H1 (cell line): ENCODE measurements at regions not wholly inside any gene's neighbourhood (a gene's known extent, or its start where the extent isn't known, plus 50 kb on each side); places are given as distances from the start of the nearest gene placed in this dataset.

ENCODE experiments used
- CTCF ChIA-PET: fragments of 300-600 bp; sonication (Branson Sonifier 250); formaldehyde crosslinking; loops from one replicate; lab custom pipeline; 2021; ENCODE audit not compliant: partially characterized antibody; lab: Charles Lee
- POLR2A ChIA-PET: fragments of 300-600 bp; sonication (Branson Sonifier 250); formaldehyde crosslinking; loops from one replicate; lab custom pipeline; 2021; ENCODE audit warnings: inconsistent platforms; ENCODE audit not compliant: partially characterized antibody; lab: Charles Lee
- DNase-seq, 2 experiments: peaks; one replicate each; pipeline versions ENCODE4 v3.0.0 to v3.0.0-alpha.2; 2010 to 2022; ENCODE audit warnings: low spot score in 2 of 2, low read depth in 1 of 2, mixed read lengths in 1 of 2
- FAIRE-seq: peaks from 2 replicates; lab custom pipeline; 2011; peaks lifted over from hg19 to GRCh38; lab: Jason Lieb, UNC
- H2AFZ ChIP-seq: 2 replicates; pipeline ENCODE4 v1.8.1; 2012; ENCODE audit warnings: low read length, inconsistent platforms
- H2AK5ac ChIP-seq: 2 replicates; pipeline ENCODE4 v1.6.1; 2013; ENCODE audit warnings: low read depth, low read length
- H2BK120ac ChIP-seq: replicated peaks from 2 replicates; pipeline ENCODE3; 2013; ENCODE audit warnings: low read depth, low read length, inconsistent platforms
- H2BK12ac ChIP-seq: 2 replicates; pipeline ENCODE4 v1.6.1; 2013; ENCODE audit warnings: low read depth, low read length
- H2BK15ac ChIP-seq: 2 replicates; pipeline ENCODE4 v1.6.1; 2013; ENCODE audit warnings: low read length
- H2BK20ac ChIP-seq: 2 replicates; pipeline ENCODE4 v1.6.1; 2013; ENCODE audit warnings: low read length
- H2BK5ac ChIP-seq: 2 replicates; pipeline ENCODE4 v1.6.1; 2013; ENCODE audit warnings: low read depth, low read length
- H3K14ac ChIP-seq: 2 replicates; pipeline ENCODE4 v1.6.1; 2013; ENCODE audit warnings: inconsistent platforms; ENCODE audit not compliant: insufficient read length
- H3K18ac ChIP-seq: 2 replicates; pipeline ENCODE4 v1.6.1; 2013; ENCODE audit warnings: low read length; ENCODE audit errors: extremely low read depth
- H3K23ac ChIP-seq: 2 replicates; pipeline ENCODE4 v1.6.1; 2013; ENCODE audit warnings: inconsistent platforms; ENCODE audit not compliant: insufficient read length
- H3K23me2 ChIP-seq: 2 replicates; pipeline ENCODE4 v1.6.1; 2013; ENCODE audit warnings: low read depth, low read length
- H3K27ac ChIP-seq: 2 replicates; pipeline ENCODE4 v1.6.1; 2011; ENCODE audit warnings: low read depth, low read length, inconsistent platforms
- H3K27me3 ChIP-seq, 4 experiments: replicated peaks in 1 of 4; 1 replicate in 1 of 4; 2 replicates in 3 of 4; pipeline versions ENCODE4 v1.6.1 to v1.8.1; 2011 to 2013; ENCODE audit warnings: low read length in 3 of 4, mild to moderate bottlenecking in 3 of 4, inconsistent platforms in 2 of 4, mixed read lengths in 2 of 4, moderate library complexity in 1 of 4; ENCODE audit not compliant: control insufficient read depth in 3 of 4, insufficient read depth in 3 of 4; ENCODE audit errors: extremely low read depth in 1 of 4
- H3K36me3 ChIP-seq, 4 experiments: 2 replicates each; pipeline versions ENCODE4 v1.6.1 to v1.8.1; 2011 to 2013; ENCODE audit warnings: mild to moderate bottlenecking in 4 of 4, low read length in 3 of 4, moderate library complexity in 2 of 4, control low read depth in 1 of 4, inconsistent platforms in 1 of 4; ENCODE audit not compliant: insufficient read depth in 4 of 4, control insufficient read depth in 2 of 4
- H3K4ac ChIP-seq: replicated peaks from 2 replicates; pipeline ENCODE3; 2013; ENCODE audit warnings: low read length, low read depth, mixed read lengths, inconsistent platforms; ENCODE audit not compliant: insufficient read length
- H3K4me1 ChIP-seq, 4 experiments: replicated peaks in 1 of 4; 1 replicate in 1 of 4; 2 replicates in 3 of 4; pipeline versions ENCODE4 v1.6.1 to v1.8.1; 2011 to 2013; ENCODE audit warnings: low read length in 3 of 4, inconsistent platforms in 2 of 4, mixed read lengths in 1 of 4; ENCODE audit not compliant: insufficient read depth in 4 of 4, control insufficient read depth in 3 of 4
- H3K4me2 ChIP-seq, 2 experiments: 2 replicates each; pipeline versions ENCODE4 v1.6.1 to v1.8.1; 2011 to 2013; ENCODE audit warnings: low read depth in 2 of 2, low read length in 2 of 2, control low read depth in 1 of 2, inconsistent platforms in 1 of 2, mild to moderate bottlenecking in 1 of 2; ENCODE audit not compliant: insufficient read depth in 1 of 2
- H3K4me3 ChIP-seq, 4 experiments: fragments of 200-600, 300-600 bp in 1 of 4; sonication (generic), shearing (Covaris generic), sonication (Bioruptor Twin) in 1 of 4; 2 replicates each; pipeline versions ENCODE4 v1.5.1 to v1.8.1; 2011 to 2016; ENCODE audit warnings: low read length in 4 of 4, low read depth in 3 of 4, control low read depth in 2 of 4, inconsistent platforms in 2 of 4, mild to moderate bottlenecking in 2 of 4, mixed read lengths in 1 of 4, moderate library complexity in 1 of 4; ENCODE audit not compliant: insufficient read depth in 2 of 4; ENCODE audit errors: extremely low read depth in 1 of 4
- H3K56ac ChIP-seq: replicated peaks from 2 replicates; pipeline ENCODE3; 2013; ENCODE audit warnings: low read depth, mild to moderate bottlenecking, mixed read lengths, low read length, inconsistent platforms; ENCODE audit not compliant: insufficient read length
- H3K79me1 ChIP-seq: 2 replicates; pipeline ENCODE4 v1.6.1; 2013; ENCODE audit warnings: low read depth, low read length, control low read depth
- H3K79me2 ChIP-seq, 2 experiments: 2 replicates each; pipeline versions ENCODE4 v1.6.1 to v1.8.1; 2012 to 2013; ENCODE audit warnings: low read length in 2 of 2, mild to moderate bottlenecking in 2 of 2, inconsistent platforms in 1 of 2; ENCODE audit not compliant: insufficient read depth in 2 of 2, control insufficient read depth in 1 of 2
- H3K9ac ChIP-seq, 4 experiments: replicated peaks in 1 of 4; 1 replicate in 1 of 4; 2 replicates in 3 of 4; pipeline versions ENCODE4 v1.6.1 to v1.8.1; 2011 to 2013; ENCODE audit warnings: low read depth in 3 of 4, low read length in 3 of 4, control low read depth in 2 of 4, mild to moderate bottlenecking in 2 of 4, moderate library complexity in 2 of 4, inconsistent platforms in 1 of 4; ENCODE audit errors: extremely low read depth in 1 of 4
- H3K9me3 ChIP-seq, 2 experiments: 2 replicates each; pipeline versions ENCODE4 v1.6.1 to v1.8.1; 2012 to 2013; ENCODE audit warnings: mild to moderate bottlenecking in 2 of 2, moderate library complexity in 2 of 2, control low read depth in 1 of 2, inconsistent platforms in 1 of 2, low read depth in 1 of 2, low read length in 1 of 2, mixed read lengths in 1 of 2; ENCODE audit not compliant: insufficient read depth in 2 of 2
- H4K20me1 ChIP-seq, 2 experiments: replicated peaks in 1 of 2; 2 replicates each; pipeline versions ENCODE3 to v1.8.1; 2011 to 2013; ENCODE audit warnings: inconsistent platforms in 2 of 2, low read length in 2 of 2, mild to moderate bottlenecking in 1 of 2; ENCODE audit not compliant: insufficient read depth in 2 of 2, control insufficient read depth in 1 of 2
- H4K5ac ChIP-seq: 2 replicates; pipeline ENCODE4 v1.6.1; 2013; ENCODE audit warnings: low read length, low read depth, mixed read lengths, inconsistent platforms; ENCODE audit not compliant: insufficient read length
- H4K8ac ChIP-seq: 2 replicates; pipeline ENCODE4 v1.8.0; 2013; ENCODE audit warnings: mild to moderate bottlenecking, moderate library complexity, low read length, inconsistent platforms; ENCODE audit not compliant: insufficient read depth; ENCODE audit errors: extremely low read depth
- H4K91ac ChIP-seq: replicated peaks from 2 replicates; pipeline ENCODE3; 2013; ENCODE audit warnings: low read length, mixed read lengths, inconsistent platforms; ENCODE audit not compliant: insufficient read length
- CEBPB ChIP-seq: IDR thresholded peaks from 2 replicates; pipeline ENCODE4 v1.6.1; 2012; ENCODE audit warnings: low read depth, low read length
- WGBS, 2 experiments: shearing (Covaris generic) in 1 of 2; methylation state at CpG; one replicate each; pipeline versions ENCODE4 v1.1.6 to v1.1.7; 2013 to 2015; ENCODE audit warnings: low lambda C conversion rate in 2 of 2, mixed read lengths in 2 of 2, inconsistent platforms in 1 of 2, low coverage in 1 of 2, missing lambda C conversion rate in 1 of 2; ENCODE audit not compliant: insufficient replicate concordance in 2 of 2, insufficient coverage in 1 of 2, insufficient read length in 1 of 2; ENCODE audit errors: extremely low coverage in 1 of 2, missing lambda C conversion rate in 1 of 2; 5-methylcytosine and 5-hydroxymethylcytosine counted together

DNA sequence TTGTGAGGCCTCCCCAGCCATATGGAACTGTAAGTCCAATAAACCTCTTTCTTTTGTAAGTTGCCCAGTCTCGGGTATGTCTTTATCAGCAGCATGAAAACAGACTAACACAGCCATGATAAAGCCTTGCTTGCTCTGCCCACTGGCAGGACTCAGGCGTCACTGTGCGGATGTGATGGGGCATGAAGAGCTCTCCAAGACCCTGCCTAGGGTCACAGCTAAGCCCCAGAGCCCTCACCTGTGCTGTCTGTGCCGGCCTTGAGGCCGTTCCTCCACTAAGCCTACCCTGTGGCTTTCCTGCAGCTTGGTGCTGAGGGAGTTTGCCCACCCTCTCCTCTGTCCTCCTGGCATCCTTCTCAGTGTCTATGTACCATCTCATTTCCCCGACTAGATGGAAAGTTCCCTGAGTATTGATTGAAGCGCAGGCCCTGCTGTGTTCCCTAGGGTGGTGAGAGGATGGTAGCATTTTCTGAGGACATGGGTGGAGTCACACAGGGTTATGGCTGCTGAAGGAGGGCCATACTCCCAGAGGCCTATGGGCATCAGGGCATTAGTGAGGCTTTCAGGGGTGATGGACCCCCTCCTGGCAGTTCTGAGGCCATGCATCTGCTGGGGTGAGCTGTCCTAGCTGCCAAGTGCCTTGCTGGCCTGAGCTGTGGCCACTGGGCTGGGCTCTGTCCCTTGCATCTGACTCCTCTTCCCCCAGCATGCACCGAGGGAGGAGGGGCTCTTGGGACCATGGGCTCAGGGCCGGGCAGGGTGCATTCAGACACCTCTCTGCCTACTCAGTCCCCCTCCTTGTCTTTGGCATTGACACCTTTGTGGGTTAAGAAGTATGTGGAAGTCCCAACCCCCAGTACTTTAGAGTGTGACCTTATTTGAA lies 75.3 kb downstream of the TEX29 start:
- Histone ChIP-seq H2BK5ac (no peak overlapping the region), H3K79me1 (no peaks in the 10 kb centered on the region), H3K18ac (no peak overlapping the region), H2BK120ac (no peak overlapping the region), H3K4ac (no peak overlapping the region), H4K5ac (no peak overlapping the region), H3K14ac (no peak overlapping the region), H3K27me3 (no peaks in the 10 kb centered on the region), H3K56ac (no peak overlapping the region), H3K36me3 (no peaks in the 10 kb centered on the region), H4K91ac (no peak overlapping the region), H2BK12ac (no peak overlapping the region), H4K8ac (no peak overlapping the region; the same call in 1 of the 2 replicates), H2BK20ac (no peak overlapping the region), H3K79me2 (no peaks in the 10 kb centered on the region), H3K4me2 (no peak overlapping the region), H3K9ac (no peak overlapping the region), H3K27ac (no peak overlapping the region), H3K23ac (no peak overlapping the region), H2AK5ac (no peak overlapping the region), H2AFZ (no peak overlapping the region), H3K23me2 (no peaks in the 10 kb centered on the region), H3K4me1 (no peaks in the 10 kb centered on the region), H2BK15ac (no peak overlapping the region), H3K4me3 (no peak overlapping the region), H3K9me3 (peaks cover 0 to 4% of the 10 kb centered on the region in 2 experiments; a peak in 1 of 4 replicates), H4K20me1 (no peaks in the 10 kb centered on the region)
- ChIA-PET POLR2A (no interaction called here), CTCF (interaction anchor here (1.2 kb wide), 1 partner anchor 51 kb away, joined by 4 read pairs; no protein-coding TSS in a partner anchor)
- WGBS, 2 experiments, result 90% methylated on average over 8 of the region's 9 CpGs; no CpG with 5 or more reads in 1 of the 2 experiments
- no peak for DNase-seq
- no peak for FAIRE-seq
- TF ChIP-seq CEBPB, result no peak
